ENCODE measurements at regions not wholly inside any gene's neighbourhood (a gene's known extent, or its start where the extent isn't known, plus 50 kb on each side); places are given as distances from the start of the nearest gene placed in this dataset.

DNA sequence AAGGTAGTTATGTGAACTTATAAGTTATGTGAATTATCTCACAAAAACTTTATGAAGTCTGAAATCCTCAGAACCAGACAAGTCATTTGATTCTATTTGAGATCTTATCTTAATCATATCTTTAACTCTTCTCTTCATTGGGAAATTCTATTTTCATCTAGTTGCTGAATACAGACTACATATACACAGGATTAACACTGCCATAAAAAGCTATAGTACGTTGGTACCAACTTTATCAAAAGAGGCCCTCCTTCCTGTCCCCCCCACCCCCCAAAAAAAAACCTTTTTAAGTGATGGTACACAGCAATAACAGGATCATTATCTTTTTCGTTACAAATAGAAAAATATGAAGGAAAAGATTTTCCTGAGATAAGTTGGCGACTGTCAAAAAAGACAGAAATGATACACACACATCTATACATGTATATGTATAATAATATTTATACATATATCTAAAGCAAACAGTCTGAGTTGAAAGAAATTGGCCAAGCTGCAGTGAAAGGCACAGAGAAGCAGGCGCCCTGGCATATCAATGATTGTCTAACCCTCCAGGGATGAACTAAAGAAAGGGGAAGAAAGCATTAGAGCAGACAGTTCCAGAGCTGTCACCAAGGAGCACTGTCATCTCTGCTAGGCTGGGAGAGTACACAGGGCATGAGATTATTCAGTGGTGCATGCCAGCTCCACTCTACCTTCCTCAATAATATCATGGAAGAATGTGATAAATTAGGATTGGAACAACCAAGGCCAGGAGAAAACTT, 116.7 kb downstream of the KLF12 start:
- in situ Hi-C loops (cut with MboI; ENCODE audit: low sequenced_read_pairs, unreplicated experiment) = no loop called here
- no peak for TF ChIP-seq CTCF (IDR thresholded peaks at IDR 0.05; ENCODE audit: borderline replicate concordance, control extremely low read depth, extremely low read depth, insufficient read depth, missing control alignments)
- DNase-seq (ENCODE audit: low spot score) = no peak

DNA sequence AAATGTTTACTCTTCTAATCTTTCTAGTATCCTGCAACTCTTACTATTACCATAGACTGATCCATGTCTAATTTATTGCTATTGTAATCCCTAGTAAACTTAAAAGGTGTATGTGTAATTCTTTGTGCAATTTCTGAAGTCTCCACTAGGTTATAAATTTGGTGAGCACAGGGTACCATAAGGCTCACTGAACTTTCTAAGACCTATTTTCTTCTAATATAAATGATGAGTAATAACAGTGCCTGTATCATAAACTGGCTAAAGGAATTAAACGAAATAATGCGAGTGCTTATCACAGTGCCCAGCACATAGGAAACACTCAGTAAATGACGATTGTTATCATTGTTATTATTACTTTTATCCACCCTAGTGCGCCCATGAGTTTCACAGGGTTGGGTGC, 119.1 kb downstream of the KLF12 start:
- in situ Hi-C loops (cut with MboI; ENCODE audit: low sequenced_read_pairs, unreplicated experiment) = no loop called here
- no peak for DNase-seq (ENCODE audit: low spot score)

DNA sequence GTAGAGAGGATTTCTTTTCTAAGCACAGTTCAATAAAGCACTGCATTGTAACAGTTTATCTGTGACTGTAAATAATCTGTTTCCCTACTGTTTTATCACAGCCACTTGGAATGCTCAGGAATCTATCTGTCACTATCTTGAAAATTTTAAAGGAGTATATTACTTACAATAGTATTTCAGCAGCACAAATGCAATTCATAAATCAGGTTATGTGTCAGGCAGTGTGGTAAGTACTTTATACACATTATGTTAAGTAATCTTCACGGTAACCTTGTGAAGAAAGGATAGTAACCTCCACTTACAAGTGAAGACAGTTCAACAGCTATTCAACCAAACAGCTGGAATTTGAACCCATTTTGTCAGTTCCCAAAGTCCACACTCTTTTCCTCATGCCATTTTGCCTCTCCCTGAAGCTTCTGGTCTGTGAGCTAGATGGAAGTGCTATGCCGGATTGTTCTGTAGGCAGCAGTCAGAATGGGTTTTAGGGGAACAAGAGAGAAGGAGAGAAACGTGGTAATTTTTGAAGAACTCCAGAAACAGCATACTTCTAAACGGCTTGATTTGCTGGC, 125.0 kb downstream of the KLF12 start:
- TF ChIP-seq CTCF (IDR thresholded peaks at IDR 0.05; ENCODE audit: borderline replicate concordance, control extremely low read depth, extremely low read depth, insufficient read depth, missing control alignments) = no peak
- in situ Hi-C loops (cut with MboI; ENCODE audit: low sequenced_read_pairs, unreplicated experiment) = no loop called here
- DNase-seq (ENCODE audit: low spot score) = no peak

More for the DNA sequence above, 119.1 kb downstream of the KLF12 start:
- no peak for TF ChIP-seq CTCF (IDR thresholded peaks at IDR 0.05; ENCODE audit: borderline replicate concordance, control extremely low read depth, extremely low read depth, insufficient read depth, missing control alignments)

DNA sequence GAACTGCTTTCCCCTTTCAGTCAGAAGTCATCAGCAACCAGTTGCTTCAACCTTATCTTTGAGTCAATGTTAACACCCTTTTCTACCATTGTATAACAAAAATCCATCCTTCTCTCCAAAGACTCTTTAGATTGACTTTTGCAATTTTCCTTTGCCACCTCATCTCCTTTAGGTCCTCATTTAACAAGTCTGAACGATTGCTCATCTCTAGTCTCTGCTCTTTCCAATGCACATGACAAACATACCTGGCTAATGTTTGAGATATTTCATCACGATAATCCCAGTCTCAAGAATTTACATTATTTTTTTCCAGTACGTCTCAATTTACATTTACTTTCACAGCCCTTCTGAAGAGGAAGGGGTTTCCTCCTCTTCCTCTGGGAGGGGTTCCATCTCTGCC, 127.5 kb downstream of the KLF12 start:
- no peak for DNase-seq (ENCODE audit: low spot score)
- in situ Hi-C loops (cut with MboI; ENCODE audit: low sequenced_read_pairs, unreplicated experiment) = no loop called here
- no peak for TF ChIP-seq CTCF (IDR thresholded peaks at IDR 0.05; ENCODE audit: borderline replicate concordance, control extremely low read depth, extremely low read depth, insufficient read depth, missing control alignments)

GRCh38 chr13:74005320-74006157, 128.7 kb downstream of the KLF12 start:
- DNase-seq (ENCODE audit: low spot score) = no peak
- no peak for TF ChIP-seq CTCF (IDR thresholded peaks at IDR 0.05; ENCODE audit: borderline replicate concordance, control extremely low read depth, extremely low read depth, insufficient read depth, missing control alignments)
- in situ Hi-C loops (cut with MboI; ENCODE audit: low sequenced_read_pairs, unreplicated experiment) = no loop called here

DNA sequence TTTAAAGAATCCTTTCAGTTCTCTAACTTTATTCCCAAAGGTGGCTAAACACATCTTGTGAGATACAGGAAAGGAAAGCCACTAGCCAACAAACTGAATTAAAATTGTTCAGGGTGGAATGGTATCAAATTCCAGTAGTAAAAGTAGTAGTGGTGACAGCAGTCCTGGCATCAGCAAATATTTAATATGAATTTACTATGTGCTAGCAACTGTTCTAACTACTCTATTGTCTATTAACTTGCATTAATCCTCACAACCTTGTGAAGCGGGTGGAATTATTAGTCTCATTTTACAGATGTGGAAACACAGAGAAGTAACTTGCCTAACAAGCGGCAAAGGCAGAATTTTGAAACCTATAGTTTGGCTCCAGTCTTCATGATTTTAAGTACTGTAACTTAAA, 130.1 kb downstream of the KLF12 start:
- no peak for TF ChIP-seq CTCF (IDR thresholded peaks at IDR 0.05; ENCODE audit: borderline replicate concordance, control extremely low read depth, extremely low read depth, insufficient read depth, missing control alignments)
- in situ Hi-C loops (cut with MboI; ENCODE audit: low sequenced_read_pairs, unreplicated experiment) = no loop called here
- no peak for DNase-seq (ENCODE audit: low spot score)
